Prostate gland (tissue), 2 donors: ENCODE measurements at regions not wholly inside any gene's neighbourhood (a gene's known extent, or its start where the extent isn't known, plus 50 kb on each side); places are given as distances from the start of the nearest gene placed in this dataset.

Experiments
- CTCF ChIP-seq, 4 experiments: fragments of 200-600 bp in 2 of 4; fragments of 450-650 bp in 2 of 4; sonication (generic) in 2 of 4; IDR thresholded peaks; 1 replicate in 3 of 4; 2 replicates in 1 of 4; pipeline ENCODE4 v1.5.1; 2016 to 2019; ENCODE audit warnings: antibody characterized with exemption in 4 of 4, mild to moderate bottlenecking in 2 of 4, moderate library complexity in 2 of 4
- POLR2A ChIP-seq: fragments of 450-650 bp; IDR thresholded peaks from one replicate; pipeline ENCODE4 v1.6.1; 2016; ENCODE audit warnings: antibody characterized with exemption, mild to moderate bottlenecking
- POLR2AphosphoS5 ChIP-seq: sonication (generic); formaldehyde crosslinking; IDR thresholded peaks from one replicate; pipeline ENCODE4 v1.6.1; 2017; ENCODE audit warnings: antibody characterized with exemption

- TF ChIP-seq CTCF (IDR thresholded peaks at IDR 0.05) = no peak
- no peak for TF ChIP-seq POLR2A
- no peak for TF ChIP-seq POLR2AphosphoS5
Measured at GRCh38 chr1:82597649-82598048, 796.9 kb downstream of the ADGRL2 start.
